ENCODE measurements at regions not wholly inside any gene's neighbourhood (a gene's known extent, or its start where the extent isn't known, plus 50 kb on each side); places are given as distances from the start of the nearest gene placed in this dataset.

DNA sequence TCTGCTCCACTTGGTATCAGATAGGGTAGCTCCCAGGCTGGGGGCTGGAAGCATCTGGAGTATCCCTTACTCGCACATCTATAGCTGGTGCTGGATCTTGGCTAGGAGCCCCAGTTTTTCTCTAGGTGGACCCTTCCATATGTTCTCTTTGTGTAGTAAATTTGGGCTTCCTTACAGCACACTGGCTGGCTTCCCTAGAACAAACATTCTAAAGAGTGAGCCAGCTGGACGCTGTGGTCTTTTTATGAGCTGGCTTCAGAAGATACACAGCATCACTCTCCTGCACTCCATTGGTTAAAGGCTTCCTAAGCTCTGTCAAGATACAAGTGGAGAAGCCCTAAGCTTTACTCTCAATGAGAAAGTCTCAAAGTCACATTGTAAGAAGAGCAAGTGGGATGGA is 322.1 kb downstream of the WDR72 start:
- Mint-ChIP-seq H3K27ac (no peak overlapping the region), H3K36me3 (ENCODE audit: low read depth) (no peaks in the 10 kb centered on the region), H3K4me3 (no peak overlapping the region), H3K9me3 (no peaks in the 10 kb centered on the region), H3K27me3 (no peaks in the 10 kb centered on the region), H3K4me1 (ENCODE audit: low read depth) (no peaks in the 10 kb centered on the region)
- intact Hi-C loops (cut with micrococcal nuclease): no loop called here

- Mint-ChIP-seq H3K36me3 (ENCODE audit: low read depth) (no peaks in the 10 kb centered on the region), H3K4me1 (ENCODE audit: low read depth) (no peaks in the 10 kb centered on the region), H3K27ac (no peak overlapping the region), H3K27me3 (no peaks in the 10 kb centered on the region), H3K9me3 (peaks cover 23% of the 10 kb centered on the region), H3K4me3 (no peak overlapping the region)
- intact Hi-C loops (cut with micrococcal nuclease): no loop called here
Measured at GRCh38 chr15:53434174-53434678, 325.2 kb downstream of the WDR72 start.

DNA sequence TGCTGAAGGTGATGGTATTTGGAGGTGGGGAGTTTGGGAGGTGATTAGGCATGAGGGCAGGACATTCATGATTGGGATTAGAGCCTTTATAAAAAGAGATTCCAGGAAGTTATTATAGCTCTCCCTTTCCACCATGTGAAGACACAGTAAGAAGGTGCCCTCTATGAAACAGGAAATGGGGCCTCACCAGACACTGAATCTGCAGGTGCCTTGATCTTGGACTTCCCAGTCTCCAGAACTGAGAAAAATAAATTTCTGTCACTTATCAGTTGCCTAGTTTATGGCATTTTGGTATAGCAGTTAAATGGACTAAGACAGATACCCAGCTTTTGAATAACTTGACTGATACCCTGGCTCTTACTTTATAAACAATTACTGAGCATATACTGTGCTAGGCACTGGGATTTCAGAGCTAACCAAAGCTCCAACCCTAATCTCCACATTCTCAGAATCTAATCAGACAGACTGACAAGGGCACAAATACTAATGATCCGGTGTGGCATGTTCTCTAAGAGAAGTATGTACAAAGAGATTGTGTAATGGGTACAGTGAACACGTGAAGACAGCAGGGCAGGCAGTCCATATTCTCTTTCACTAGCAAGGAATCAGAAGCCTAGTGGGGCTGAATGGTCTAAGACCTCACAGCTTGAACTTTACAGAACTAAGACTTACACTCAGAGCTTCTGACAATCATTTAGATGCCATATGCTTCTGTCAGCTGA is 343.1 kb downstream of the WDR72 start:
- Mint-ChIP-seq H3K27ac (no peak overlapping the region), H3K27me3 (no peaks in the 10 kb centered on the region), H3K36me3 (ENCODE audit: low read depth) (no peaks in the 10 kb centered on the region), H3K4me3 (no peak overlapping the region), H3K4me1 (ENCODE audit: low read depth) (no peaks in the 10 kb centered on the region), H3K9me3 (peaks cover 18% of the 10 kb centered on the region)
- intact Hi-C loops (cut with micrococcal nuclease): no loop called here

GRCh38 chr15:53414167-53414566 is 345.3 kb downstream of the WDR72 start:
- Mint-ChIP-seq H3K27me3 (no peaks in the 10 kb centered on the region), H3K27ac (no peak overlapping the region), H3K36me3 (ENCODE audit: low read depth) (no peaks in the 10 kb centered on the region), H3K9me3 (peaks cover 18% of the 10 kb centered on the region), H3K4me3 (no peak overlapping the region), H3K4me1 (ENCODE audit: low read depth) (no peaks in the 10 kb centered on the region)
- intact Hi-C loops (cut with micrococcal nuclease): no loop called here

- no peak overlapping the region for H3K27ac Mint-ChIP-seq
- peaks cover 16% of the 10 kb centered on the region for H3K9me3 Mint-ChIP-seq
- no peaks in the 10 kb centered on the region for H3K4me1 Mint-ChIP-seq (ENCODE audit: low read depth)
- H3K27me3 Mint-ChIP-seq: no peaks in the 10 kb centered on the region
- no peak overlapping the region for H3K4me3 Mint-ChIP-seq
- no peaks in the 10 kb centered on the region for H3K36me3 Mint-ChIP-seq (ENCODE audit: low read depth)
- intact Hi-C loops (cut with micrococcal nuclease): no loop called here
Measured at GRCh38 chr15:53412542-53412941, 346.9 kb downstream of the WDR72 start.

GRCh38 chr15:53404930-53405493 is 354.5 kb downstream of the WDR72 start:
- Mint-ChIP-seq H3K27ac (no peak overlapping the region), H3K4me1 (ENCODE audit: low read depth) (no peaks in the 10 kb centered on the region), H3K36me3 (ENCODE audit: low read depth) (no peaks in the 10 kb centered on the region), H3K9me3 (no peaks in the 10 kb centered on the region), H3K27me3 (no peaks in the 10 kb centered on the region), H3K4me3 (no peak overlapping the region)
- intact Hi-C loops (cut with micrococcal nuclease): no loop called here

GRCh38 chr15:53401503-53401902 is 358.0 kb downstream of the WDR72 start:
- Mint-ChIP-seq H3K4me3 (no peak overlapping the region), H3K27me3 (no peaks in the 10 kb centered on the region), H3K9me3 (no peaks in the 10 kb centered on the region), H3K4me1 (ENCODE audit: low read depth) (no peaks in the 10 kb centered on the region), H3K36me3 (ENCODE audit: low read depth) (no peaks in the 10 kb centered on the region), H3K27ac (no peak overlapping the region)
- intact Hi-C loops (cut with micrococcal nuclease): no loop called here

GRCh38 chr15:53400986-53401385 is 358.5 kb downstream of the WDR72 start:
- H3K9me3 Mint-ChIP-seq: no peaks in the 10 kb centered on the region
- no peaks in the 10 kb centered on the region for H3K27me3 Mint-ChIP-seq
- intact Hi-C loops (cut with micrococcal nuclease): no loop called here
- H3K27ac Mint-ChIP-seq: no peak overlapping the region
- no peak overlapping the region for H3K4me3 Mint-ChIP-seq
- no peaks in the 10 kb centered on the region for H3K4me1 Mint-ChIP-seq (ENCODE audit: low read depth)
- H3K36me3 Mint-ChIP-seq (ENCODE audit: low read depth): no peaks in the 10 kb centered on the region

GRCh38 chr15:53397041-53397616 is 362.3 kb downstream of the WDR72 start:
- intact Hi-C loops (cut with micrococcal nuclease): no loop called here
- Mint-ChIP-seq H3K4me1 (ENCODE audit: low read depth) (no peaks in the 10 kb centered on the region), H3K36me3 (ENCODE audit: low read depth) (no peaks in the 10 kb centered on the region), H3K27ac (no peak overlapping the region), H3K27me3 (no peaks in the 10 kb centered on the region), H3K4me3 (no peak overlapping the region), H3K9me3 (no peaks in the 10 kb centered on the region)

DNA sequence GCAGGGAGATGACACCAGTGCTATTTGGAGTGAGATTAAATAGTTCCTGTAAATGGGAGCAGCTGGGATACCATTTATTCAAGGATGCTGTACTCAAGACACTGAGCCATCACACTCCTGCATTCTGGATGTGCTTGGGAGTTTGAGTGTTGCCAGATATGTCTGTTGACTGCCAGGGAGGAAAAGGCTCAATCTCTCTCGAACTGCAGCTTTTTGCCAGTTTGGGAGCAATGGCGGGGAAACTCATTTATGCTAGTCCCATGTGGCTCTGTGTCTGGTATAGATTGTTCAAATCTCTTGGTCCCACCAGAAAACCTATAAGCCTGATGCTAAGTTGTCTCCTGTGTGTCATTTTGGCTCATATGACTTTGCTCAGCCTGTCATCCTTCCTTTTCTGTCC is 363.6 kb downstream of the WDR72 start:
- Mint-ChIP-seq H3K27ac (no peak overlapping the region), H3K36me3 (ENCODE audit: low read depth) (no peaks in the 10 kb centered on the region), H3K4me1 (ENCODE audit: low read depth) (no peaks in the 10 kb centered on the region), H3K4me3 (no peak overlapping the region), H3K9me3 (no peaks in the 10 kb centered on the region), H3K27me3 (no peaks in the 10 kb centered on the region)
- intact Hi-C loops (cut with micrococcal nuclease): no loop called here

DNA sequence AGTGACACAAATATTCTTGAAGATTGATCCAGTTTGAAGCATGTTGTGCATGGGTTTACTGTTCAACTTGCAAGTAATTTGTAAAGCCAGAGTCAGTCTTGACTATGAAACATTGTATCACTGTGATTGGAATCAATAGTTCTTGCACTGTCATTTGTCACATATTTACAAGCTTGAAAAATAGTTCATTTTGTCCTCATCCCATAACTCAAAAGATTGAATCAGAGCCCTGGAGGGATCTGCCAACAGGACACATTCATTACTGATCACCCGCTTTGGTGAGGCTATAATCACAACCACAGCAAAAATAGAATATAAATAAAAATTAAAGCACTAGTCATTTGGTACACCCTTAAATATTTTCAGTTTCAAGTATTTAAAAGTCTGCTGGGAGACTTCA is 368.9 kb downstream of the WDR72 start:
- Mint-ChIP-seq H3K4me3 (no peak overlapping the region), H3K27ac (no peak overlapping the region), H3K4me1 (ENCODE audit: low read depth) (no peaks in the 10 kb centered on the region), H3K27me3 (no peaks in the 10 kb centered on the region), H3K9me3 (no peaks in the 10 kb centered on the region), H3K36me3 (ENCODE audit: low read depth) (no peaks in the 10 kb centered on the region)
- intact Hi-C loops (cut with micrococcal nuclease): no loop called here

- no peaks in the 10 kb centered on the region for H3K4me1 Mint-ChIP-seq (ENCODE audit: low read depth)
- no peaks in the 10 kb centered on the region for H3K9me3 Mint-ChIP-seq
- H3K27ac Mint-ChIP-seq: no peak overlapping the region
Measured at GRCh38 chr15:53389271-53390037, 370.0 kb downstream of the WDR72 start.

GRCh38 chr15:53384417-53384816 is 375.0 kb downstream of the WDR72 start:
- Mint-ChIP-seq H3K9me3 (no peaks in the 10 kb centered on the region), H3K27me3 (no peaks in the 10 kb centered on the region), H3K36me3 (ENCODE audit: low read depth) (no peaks in the 10 kb centered on the region), H3K4me3 (no peak overlapping the region), H3K4me1 (ENCODE audit: low read depth) (no peaks in the 10 kb centered on the region), H3K27ac (no peak overlapping the region)
- intact Hi-C loops (cut with micrococcal nuclease): no loop called here

More at GRCh38 chr15:53389271-53390037, 370.0 kb downstream of the WDR72 start:
- H3K27me3 Mint-ChIP-seq: no peaks in the 10 kb centered on the region
- intact Hi-C loops (cut with micrococcal nuclease): no loop called here
- no peak overlapping the region for H3K4me3 Mint-ChIP-seq
- H3K36me3 Mint-ChIP-seq (ENCODE audit: low read depth): no peaks in the 10 kb centered on the region
